ENCODE measurements at regions not wholly inside any gene's neighbourhood (a gene's known extent, or its start where the extent isn't known, plus 50 kb on each side); places are given as distances from the start of the nearest gene placed in this dataset.

DNA sequence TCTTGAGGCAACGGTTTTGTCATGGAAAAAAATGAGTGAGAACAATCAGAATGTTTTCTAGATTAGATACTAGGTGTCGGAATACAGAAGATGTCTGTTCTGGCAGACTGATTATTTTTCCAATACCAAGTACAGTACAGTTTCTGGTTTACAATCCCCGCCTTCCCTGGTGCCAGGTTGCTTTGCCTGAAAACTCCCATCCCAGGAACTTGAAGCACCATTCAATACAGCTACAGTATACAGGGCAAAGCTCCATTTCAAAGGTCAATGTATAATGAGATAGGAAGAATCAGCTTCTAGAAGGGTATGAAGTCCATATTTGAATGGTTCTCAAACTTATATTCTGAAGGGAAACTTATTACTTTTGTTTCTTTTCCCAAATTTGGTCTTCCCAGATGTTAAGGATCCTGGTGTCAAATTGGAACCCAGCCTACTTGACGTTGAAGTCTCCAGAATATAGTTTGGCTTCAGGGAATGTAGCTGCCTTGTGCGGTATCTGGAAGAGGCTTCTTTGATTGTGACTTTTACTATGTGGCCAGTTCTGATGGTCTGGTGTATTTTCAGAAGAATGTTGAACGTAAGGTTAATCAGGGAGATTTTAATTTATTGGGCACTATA lies 238.0 kb upstream of the ATP2B1 start:
- DNase-seq (ENCODE audit: low read depth in 1 of 2, low spot score in 1 of 2): no peak

DNA sequence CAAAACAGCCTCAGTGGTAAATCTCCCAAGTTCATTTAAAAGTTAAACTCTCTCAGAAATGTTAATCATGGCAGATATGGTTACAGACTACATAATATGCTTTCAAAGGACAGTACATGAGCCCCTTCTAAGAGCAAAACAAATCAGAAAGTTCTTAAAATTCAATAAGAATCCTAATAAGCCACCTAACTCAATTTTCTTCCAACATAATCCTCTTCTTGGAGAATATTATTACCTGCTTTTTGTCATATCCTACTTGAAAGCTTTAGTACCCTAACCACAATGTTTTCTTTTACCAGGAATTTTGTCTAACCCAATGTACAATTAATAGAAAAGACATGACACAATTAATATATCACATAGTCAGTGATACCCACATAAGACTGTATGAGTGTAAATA lies 236.5 kb upstream of the ATP2B1 start:
- DNase-seq (ENCODE audit: low read depth in 1 of 2, low spot score in 1 of 2): no peak

DNA sequence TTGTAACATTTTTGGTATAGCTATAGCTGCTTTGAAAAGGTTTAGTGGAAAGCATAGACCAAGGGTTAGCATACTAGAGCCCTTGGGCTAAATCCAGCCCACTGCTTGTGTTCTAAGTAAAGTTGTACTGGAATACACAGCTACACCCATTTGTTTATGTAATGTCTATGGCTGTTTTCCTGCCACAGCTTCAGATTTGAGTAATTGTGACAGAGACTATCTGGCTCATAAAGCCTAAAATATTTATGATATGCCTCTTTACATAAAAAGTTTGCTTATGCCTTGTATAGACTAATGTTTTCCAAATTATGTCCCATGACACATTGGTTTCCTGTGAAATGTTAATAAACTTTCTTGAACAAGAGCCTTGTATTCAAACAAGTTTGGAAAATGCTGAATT lies 234.8 kb upstream of the ATP2B1 start:
- DNase-seq (ENCODE audit: low read depth in 1 of 2, low spot score in 1 of 2): no peak

DNA sequence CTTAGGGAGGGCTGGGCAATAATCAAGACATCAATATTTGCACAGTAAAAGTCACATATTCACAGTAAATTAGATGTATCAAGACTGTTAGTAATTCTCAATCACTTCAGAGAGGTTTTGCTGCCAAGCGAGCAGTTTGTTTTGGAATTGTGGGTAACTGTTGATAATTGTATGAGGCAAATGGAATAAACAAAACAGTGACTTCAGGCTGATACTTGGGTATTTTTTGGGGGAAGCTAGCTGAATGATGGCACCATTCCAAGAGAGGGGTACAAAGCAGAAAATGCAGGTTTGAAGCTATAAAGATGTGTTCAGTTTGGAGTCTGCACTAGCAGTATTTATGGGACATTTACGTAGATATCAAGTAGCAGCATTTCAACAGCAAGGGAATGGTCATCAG lies 232.8 kb upstream of the ATP2B1 start:
- DNase-seq (ENCODE audit: low read depth in 1 of 2, low spot score in 1 of 2): no peak

DNA sequence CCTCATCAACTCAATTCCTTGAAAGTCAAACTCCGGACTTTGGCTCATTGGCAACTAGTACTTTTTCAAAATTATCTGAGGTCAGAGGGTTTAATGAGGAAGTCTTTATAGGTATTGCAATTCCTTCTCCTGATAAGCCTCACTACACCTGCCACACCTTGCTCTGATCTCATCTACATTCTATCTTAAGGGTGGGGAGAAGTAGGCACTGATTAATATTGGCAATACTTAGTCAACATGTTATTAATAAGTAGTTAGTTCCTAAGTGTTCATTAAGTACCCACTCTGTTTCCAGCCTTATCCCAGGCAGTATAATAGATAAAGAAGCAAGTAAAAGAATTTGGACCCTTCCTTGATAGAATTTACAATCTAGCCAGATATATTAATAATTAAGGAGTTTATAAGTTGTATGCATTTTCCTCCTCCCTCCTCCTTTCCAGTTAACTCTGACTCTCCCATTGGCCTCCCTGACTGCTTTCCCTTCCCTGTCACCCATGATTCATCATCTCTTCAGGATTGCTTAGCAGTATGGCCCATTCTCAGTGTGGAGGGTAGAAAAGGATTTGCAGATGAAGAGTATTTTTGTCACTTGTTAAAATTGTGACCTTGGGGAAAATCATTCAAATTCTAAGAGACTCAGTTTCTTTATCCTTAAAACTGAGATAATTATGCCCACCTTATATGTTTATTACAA lies 231.0 kb upstream of the ATP2B1 start:
- no peak for DNase-seq (ENCODE audit: low read depth in 1 of 2, low spot score in 1 of 2)

DNA sequence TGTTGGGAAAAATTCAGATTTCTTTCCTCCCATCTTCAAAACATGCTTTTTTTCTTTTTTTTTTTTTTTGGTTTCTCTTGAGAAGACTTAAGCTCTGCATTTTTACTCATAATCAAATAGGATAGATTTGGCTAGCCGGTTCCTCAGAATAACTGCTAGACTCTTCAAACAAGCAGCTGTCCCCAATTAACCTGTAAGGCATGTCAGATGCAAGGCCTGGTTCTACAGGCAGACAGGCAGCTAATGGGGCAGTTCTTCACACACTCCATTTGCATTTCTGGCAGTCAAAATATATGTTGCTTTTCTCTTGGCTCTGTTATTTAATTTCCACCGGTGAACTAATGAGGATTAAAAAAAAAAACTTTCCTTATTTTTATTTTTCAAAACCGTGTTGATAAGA lies 228.0 kb upstream of the ATP2B1 start:
- no peak for DNase-seq (ENCODE audit: low read depth in 1 of 2, low spot score in 1 of 2)

DNA sequence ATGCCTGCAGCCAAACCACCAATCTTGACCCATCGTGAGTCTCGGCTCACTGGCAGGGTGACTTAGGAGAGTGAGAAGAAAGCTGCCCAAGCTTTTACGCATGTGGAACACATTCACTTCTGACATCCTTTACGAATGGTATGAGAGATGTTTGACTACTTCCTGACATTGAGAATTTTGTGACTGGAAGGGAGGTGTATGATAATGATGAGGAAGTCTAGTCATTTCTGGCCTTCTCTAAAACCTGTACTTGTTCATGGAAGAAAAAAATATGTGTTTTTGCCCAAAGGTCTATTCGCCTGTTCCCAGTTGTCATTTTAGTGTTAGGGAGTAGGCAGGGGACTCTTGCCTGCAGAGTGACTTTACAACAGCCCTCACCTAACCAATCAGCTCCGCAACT lies 227.2 kb upstream of the ATP2B1 start:
- DNase-seq (ENCODE audit: low read depth in 1 of 2, low spot score in 1 of 2): no peak

DNA sequence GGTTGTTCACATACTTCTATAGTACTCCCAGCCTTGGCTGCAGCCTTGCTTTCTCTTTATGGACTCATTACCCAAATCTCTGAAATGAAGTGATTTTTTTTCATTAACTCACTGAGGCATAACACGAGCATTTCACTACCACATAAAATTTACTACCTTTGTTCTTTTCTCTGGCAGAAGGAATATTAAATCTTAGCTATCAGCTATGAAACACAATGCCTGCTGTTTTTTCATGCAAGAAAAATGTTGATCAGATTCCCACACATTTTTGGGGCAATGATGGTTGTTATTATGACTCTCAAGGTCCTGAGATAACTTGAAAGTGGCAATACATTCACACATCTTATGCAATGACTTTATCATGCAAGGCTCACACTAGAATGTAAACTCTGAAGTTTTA lies 225.3 kb upstream of the ATP2B1 start:
- no peak for DNase-seq (ENCODE audit: low read depth in 1 of 2, low spot score in 1 of 2)

DNA sequence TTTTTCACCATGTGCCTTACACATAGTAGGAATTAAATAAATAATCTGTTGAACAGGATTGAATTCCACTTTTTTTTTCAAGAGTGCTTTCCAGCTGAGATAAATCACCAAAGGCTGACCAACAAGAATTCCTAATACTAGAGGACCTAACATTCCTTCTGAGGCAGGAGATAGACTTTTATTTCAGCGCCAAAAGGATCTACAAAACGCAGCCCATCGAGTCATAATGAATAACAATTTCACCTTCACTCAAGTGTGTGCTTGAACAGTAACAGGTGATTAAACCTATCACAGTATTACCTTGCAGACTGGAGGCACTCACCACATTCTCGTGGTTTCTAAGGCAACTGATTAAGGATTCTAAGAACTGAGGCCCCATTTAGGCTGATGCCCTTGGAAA lies 224.3 kb upstream of the ATP2B1 start:
- DNase-seq (ENCODE audit: low read depth in 1 of 2, low spot score in 1 of 2): no peak

DNA sequence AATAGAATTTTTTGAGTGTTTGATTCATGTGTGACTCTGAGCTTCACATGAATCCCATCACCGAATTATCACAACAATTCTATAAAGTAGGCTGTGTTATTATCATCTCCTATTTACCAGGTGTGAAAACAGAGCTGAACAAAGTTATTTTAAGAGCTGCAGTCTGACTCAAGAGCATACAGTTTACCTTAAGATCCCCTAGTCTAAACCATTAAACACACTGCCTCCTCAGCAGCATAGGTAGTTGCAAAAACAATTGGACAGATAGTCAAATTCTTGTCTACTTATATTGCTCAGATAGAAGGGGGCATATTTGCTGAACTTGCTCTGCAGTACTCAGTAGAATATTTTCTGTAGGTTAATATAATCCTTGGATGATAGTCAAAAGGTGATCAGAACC lies 219.8 kb upstream of the ATP2B1 start:
- no peak for DNase-seq (ENCODE audit: low read depth in 1 of 2, low spot score in 1 of 2)

DNA sequence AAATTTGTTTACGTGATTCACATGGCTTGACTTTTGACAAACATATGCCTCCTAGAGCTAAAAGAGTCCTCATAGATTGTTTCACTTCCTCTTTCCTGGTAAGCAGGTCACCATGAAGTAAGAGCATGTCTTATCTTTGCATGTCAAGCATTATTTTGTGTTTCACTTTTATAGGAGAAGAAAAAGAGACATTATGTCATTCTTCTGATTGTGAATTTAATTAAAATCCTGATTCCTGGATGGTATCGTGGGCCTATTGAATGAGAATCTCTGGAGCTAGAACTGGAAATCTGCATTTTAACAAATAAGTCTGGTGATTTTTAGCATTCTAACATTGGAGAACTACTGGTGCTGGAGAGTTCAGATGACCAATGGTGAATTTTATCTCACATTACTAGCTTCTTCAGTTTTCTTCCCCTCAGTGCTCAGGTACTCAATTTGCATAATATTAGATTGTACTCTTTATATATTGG lies 218.6 kb upstream of the ATP2B1 start:
- no peak for DNase-seq (ENCODE audit: low read depth in 1 of 2, low spot score in 1 of 2)

DNA sequence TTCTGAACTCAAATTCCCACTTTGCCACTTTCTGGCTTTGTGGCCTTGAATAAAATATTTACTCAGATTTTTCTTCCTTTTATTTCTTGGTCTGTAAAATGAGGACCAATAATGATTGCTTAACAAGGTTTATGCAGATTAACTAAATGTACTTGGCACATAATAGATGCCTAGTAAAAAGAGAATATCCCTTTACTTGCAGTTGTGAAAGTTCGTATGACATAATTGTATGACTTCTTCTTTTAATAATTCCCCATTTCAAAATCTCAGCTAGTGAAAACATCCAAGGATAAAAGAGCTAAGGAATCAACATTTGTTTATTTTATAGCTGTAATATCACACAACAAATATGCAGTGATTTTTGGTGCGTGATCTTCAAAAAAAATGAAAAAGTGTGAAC lies 215.6 kb upstream of the ATP2B1 start:
- DNase-seq (ENCODE audit: low read depth in 1 of 2, low spot score in 1 of 2): no peak

DNA sequence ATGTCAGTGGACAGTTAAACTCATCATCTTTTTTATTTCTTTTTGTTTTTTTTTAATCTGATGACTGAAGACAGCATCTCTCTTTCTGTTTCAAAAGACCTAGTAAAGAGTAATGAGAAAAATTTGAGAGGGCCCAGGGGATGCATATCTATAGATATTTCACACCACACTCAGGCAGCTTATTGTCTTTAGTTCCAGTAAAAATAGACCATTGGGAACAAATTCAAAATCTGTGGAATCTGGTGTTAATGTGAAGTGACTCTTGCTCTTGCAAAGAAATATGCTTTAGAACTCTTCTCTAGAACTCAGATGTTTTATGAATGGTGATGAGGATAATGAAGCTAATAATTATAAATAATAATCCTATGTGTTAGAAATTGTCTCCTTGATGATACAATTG lies 214.5 kb upstream of the ATP2B1 start:
- no peak for DNase-seq (ENCODE audit: low read depth in 1 of 2, low spot score in 1 of 2)

DNA sequence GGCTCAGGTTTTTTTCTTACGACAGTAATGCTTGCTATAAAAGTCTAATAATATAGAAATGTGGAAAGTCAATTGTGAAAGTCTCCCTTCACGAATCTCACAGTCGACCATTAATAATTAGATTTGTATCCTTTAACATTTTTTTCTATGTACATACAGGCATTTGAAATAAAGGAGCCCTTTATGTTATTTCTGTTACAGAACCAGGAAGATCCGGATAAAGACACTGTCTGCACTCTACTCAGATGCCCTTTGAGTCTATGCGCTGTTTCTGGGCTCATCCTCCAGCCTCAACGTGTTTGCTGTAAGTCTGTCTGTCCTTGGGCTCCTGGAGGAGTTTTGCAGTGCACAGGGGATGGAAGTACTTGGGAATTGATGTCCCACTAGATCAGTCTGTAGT lies 212.2 kb upstream of the ATP2B1 start:
- no peak for DNase-seq (ENCODE audit: low read depth in 1 of 2, low spot score in 1 of 2)

DNA sequence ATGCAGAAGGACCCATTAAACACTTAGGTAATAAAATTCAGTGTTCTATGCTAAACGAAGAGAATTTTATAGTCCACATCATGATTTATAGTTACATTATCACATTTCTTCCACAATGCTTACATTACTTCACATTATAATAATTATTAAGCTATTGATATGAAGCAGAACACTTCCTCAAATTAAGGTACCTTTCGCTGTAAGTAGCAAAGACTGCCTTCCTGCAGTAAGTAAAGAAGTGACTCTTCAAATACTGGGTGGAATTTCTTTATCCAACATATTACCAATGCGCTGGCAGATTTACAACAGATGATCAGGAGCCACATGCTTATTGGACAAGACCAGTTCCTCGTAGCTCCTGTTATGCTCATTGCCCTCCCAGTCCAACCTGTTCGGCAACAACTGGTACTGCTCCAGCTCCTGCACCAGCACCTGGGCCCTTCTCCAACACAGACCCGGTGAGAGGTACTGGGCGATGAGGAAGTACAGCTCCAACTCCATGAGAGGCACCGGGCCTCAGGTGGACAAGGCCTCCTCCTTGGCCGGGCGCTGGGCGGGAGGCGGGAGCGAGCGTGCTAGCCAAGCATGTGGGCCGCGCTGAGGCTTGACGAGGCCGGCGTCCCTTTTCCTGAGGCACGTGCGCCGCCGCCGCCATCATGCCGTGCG lies 210.7 kb upstream of the ATP2B1 start:
- no peak for DNase-seq (ENCODE audit: low read depth in 1 of 2, low spot score in 1 of 2)

DNA sequence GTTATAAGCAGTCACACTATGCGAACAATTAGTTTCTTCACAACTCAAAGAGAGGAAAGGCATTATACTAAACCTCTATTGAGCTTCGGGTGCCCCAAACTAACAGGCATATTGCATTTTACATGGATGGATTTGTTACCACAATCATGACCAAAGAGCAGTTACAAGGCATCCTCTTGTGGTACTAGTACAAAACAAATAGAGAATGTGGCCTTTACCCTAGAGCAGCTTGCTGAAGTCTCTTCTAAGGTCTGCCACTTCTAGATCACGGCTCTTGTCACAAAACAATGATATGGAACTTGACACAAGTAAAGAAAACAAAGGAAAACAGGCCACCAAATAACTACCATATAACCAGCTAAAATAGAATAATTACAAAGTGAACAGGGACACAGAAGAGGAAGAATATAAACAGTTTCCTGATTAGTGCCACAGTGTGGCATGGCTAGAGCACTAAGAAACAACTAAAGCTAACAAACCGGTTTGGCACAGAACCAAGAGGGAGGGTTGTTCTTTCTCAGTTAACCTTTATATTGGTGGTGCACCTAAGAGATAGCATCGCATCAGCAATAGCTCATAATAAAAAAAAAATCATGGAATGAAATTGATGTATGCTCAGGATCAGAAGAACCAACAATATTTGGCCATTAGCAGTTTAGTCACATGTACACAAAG lies 209.7 kb upstream of the ATP2B1 start:
- DNase-seq (ENCODE audit: low read depth in 1 of 2, low spot score in 1 of 2): no peak

DNA sequence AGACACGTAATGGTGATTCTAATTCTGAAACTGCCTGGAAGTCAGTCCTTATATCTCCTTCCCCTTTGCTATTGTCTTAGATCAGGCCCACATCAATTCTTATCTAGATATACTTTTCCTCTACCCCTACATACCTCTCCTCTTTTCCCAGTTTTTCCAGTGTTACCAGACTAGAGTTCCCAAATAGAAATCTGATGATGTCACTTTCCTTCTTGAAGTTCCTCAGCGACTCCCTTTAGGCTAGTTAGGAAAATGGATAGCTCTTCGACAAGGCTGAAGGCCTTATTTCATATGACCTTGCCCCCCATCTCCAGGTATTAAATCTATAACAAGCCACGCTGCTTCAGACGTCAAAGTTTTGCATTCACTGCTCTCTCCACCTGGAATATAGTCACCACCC lies 201.1 kb upstream of the ATP2B1 start:
- no peak for DNase-seq (ENCODE audit: low read depth in 1 of 2, low spot score in 1 of 2)

DNA sequence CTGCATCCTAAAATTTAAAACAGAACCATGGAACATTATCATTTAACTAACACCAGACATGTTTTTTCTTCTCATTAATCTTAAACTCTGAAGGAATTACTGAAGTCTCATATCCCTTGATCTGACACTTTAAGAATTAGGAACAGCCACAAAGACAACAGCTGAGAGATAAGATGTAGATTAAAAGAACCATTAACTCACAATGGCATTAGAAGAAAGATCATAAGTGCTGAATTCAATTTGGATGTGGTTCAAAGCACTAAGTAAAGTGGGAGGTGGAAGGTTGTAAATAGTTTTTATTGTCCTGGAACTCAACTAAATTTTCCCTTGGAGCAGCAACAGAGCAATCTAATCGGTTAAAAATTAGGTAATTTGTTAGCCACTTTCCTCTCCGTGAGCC lies 199.0 kb upstream of the ATP2B1 start:
- no peak for DNase-seq (ENCODE audit: low read depth in 1 of 2, low spot score in 1 of 2)

DNA sequence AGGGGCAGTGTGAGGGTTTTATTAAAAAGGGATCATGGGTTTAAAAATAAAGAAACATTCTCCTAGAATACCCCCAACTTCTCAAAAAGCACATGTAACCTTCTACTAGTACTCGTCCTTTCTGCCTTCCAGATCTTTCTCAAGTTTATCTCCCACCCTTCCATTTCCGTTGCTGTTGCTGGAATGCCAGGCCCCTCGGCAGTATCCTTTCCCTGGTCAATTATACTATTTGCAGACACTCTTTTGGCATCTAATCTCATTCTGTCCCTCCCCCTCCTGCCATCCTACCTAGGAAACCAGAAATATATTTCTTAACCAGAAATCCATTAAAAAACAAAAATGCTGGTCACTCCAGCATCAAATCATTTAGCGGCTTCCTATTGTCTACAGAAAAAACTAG lies 198.2 kb upstream of the ATP2B1 start:
- no peak for DNase-seq (ENCODE audit: low read depth in 1 of 2, low spot score in 1 of 2)

DNA sequence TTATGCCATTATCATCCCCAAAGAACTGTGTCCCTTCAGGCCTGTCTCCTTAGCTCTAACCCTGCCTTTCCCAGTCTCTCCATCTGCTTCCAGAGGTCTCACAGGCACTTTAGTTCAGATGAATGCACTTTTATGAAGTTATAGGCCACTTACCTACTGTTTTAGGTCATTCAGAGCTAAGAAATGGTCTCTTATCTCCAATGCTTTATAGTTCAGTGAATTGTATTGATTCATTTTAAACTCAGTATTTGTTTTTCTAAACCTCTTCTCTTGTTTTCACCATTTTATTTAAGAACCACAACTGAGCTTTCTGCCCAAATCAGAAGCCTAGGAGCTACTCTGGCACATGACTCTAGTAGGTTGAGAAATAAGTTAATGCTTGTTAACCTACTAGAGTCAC lies 197.5 kb upstream of the ATP2B1 start:
- DNase-seq (ENCODE audit: low read depth in 1 of 2, low spot score in 1 of 2): no peak

DNA sequence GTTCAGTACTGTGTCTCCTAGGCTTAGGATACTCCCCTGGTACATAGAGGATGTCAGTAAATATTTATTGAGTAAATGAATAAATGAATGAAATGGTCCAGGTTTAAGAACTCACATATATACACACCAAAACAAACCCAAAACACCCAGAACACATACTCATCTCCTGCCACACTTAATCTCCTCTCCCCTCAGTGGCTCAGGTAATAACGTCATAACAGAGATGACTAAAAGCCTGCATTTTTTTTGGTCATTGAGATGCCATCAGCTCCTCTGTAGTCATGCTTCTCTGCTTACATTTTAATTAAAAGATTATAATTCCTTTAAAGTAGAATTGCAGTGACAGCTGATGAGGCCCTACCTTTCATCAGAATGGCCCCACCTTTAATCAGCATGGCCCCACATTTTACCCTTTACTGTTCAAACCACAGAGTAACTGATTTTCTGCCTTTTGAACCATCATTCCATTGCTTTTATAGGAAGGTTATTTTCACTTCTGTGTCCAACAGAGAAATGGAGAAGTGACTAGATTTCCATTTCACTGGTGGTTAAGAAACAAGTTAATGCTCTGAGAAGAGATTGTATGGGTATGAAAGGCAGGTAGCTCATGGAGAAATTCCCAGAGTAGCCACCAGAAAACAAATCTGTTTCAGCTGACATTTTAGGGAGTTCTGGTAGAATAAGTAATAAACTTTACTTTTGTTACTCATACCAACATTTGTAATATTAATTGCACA lies 193.4 kb upstream of the ATP2B1 start:
- DNase-seq (ENCODE audit: low read depth in 1 of 2, low spot score in 1 of 2): no peak

All from activated CD4-positive, alpha-beta T cell treated with anti-CD3 and anti-CD28 coated beads, Interleukin-2, amount 50 U/mL, for 24 hours (primary cell).